Right lung (tissue), 2 donors: ENCODE measurements at regions not wholly inside any gene's neighbourhood (a gene's known extent, or its start where the extent isn't known, plus 50 kb on each side); places are given as distances from the start of the nearest gene placed in this dataset.
"Not testable (repeated sequence)": the region's sequence is repeated elsewhere in the genome, so short reads cannot be mapped to it uniquely, and the experiment has no call there.

ENCODE experiments used
- DNase-seq, 2 donors: peaks; one replicate each; pipeline ENCODE4 v3.0.0-alpha.2; 2013

GRCh38 chr17:73895157-73895556 lies 250.9 kb upstream of the SDK2 start:
- DNase-seq, result no peak

- no peak for DNase-seq
These were observed 252.7 kb upstream of the SDK2 start for GRCh38 chr17:73896966-73897365.

GRCh38 chr17:73899839-73900238 lies 255.6 kb upstream of the SDK2 start:
- no peak for DNase-seq

- no peak for DNase-seq
These were observed 256.3 kb upstream of the SDK2 start for GRCh38 chr17:73900516-73900915.

GRCh38 chr17:73901249-73901648 lies 257.0 kb upstream of the SDK2 start:
- DNase-seq, result no peak

DNA sequence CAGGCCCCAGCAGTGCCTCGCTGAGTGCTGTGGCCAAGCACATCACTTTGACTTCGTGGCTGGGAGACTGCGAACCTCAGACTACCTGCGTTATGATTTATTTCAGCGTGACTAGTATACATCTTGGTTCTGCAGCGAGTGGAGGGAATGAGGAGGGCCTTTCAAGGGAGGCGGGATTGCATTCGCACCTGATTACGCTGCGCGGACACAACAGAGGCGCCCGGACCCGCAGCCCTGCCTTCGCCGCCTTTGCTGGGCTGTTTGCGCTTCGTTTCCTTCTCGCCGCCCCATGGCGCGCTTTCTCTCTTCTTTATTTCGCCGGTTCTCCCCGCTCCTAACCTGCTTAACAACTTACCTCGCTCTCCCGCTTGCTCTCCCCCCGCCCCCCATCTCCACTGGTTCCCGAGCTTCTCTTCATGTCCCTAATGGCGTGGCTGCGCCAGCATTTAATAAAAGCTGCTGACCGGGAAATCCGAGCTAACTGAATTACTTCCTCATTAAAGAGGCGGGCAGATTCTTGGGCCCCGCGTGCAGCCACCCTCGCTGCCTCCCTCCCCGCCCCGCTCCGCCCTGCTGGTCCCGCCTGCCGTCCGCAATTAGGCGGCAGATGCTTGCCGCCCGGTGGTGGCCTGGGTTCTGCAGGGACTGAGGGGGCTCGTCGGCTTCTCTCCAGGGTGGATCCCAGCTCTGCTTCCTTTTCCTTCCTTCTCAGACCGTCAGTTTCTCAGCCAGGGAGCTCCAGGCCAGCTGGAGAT lies 257.6 kb upstream of the SDK2 start:
- DNase-seq, result peak; percentile 41 to 50

DNA sequence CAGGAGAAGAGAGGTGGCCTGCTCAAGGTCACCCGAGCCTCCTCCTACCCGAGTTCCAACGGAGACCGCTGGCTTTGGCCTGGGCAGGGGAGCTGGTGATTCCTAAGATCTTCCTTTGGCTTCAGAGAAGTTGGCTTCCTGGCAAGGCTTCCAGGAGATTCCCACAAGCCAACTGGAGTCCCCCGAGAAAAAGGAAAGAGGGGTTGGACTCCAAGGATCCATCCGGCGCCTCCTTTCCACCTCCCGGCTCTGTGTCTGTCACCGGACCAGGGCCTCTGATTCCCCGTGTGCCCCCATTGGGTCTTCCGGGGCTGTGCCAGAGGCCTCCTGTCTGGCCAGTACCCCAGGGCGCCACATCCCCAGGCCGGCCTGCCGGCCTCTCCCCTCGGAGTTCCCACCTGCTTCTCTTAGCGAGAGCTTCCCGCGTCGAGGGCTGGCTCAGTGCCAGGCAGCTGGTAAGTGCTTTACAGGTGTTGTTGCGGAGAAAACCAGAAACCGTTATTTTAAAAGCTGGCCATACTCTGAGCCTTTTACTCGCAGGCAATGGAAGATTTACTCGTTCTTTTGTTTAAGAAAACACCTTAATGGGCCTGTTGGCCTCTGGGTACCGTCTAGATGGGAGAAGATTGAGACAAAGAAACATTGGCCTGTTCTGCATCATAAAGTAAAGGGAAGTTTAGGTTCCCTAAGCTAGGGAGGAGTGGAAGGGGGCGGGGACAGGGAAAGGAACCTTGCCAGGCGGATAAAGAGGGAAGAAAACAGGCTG lies 258.4 kb upstream of the SDK2 start:
- no peak for DNase-seq

DNA sequence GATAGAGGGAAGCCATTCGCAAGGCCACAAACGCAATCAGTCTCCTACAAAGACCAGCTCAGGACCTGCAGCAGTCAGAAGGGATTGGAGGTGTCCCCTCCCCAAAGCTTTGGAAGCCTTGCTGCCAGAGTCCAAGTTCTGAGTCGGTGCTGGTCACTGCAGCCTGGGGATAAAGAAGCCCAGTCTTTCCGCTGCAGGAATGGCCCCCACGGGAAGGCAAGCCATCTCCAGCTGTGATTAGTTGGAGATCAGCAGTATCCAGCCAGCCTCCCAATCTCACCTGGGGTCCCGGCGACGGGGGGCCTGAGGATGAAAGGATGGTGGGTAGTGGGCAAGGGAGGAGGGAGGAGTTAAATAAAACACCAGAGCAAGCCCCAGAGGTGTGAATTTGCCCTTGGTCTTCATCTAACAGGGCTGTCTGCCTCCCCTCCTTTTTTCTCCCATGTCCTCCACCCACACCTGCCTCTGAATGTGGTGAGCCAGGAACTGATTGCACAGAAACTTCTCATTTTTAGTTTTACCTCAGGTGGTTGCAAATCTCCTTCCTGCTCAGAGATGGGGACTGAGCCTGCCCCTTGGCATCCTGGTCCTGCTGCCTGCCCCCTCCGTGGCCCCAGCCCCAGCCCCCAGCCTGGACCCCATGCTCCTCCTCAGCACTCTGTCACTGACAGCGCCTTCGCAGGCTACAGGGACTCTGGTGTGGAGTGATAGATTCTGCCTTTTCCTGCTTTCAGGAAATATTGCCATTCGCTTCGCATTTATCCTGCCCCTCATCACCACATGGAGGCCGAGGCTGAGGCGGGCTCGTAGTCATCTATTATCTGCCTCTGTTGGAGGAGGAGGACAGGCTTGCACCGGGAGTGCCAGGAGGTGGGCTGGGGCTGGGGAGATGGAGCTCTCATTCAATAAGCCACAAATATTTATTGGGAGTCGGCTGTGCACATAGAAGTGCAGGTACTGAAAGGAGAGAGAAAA lies 262.9 kb upstream of the SDK2 start:
- DNase-seq, result no peak

DNA sequence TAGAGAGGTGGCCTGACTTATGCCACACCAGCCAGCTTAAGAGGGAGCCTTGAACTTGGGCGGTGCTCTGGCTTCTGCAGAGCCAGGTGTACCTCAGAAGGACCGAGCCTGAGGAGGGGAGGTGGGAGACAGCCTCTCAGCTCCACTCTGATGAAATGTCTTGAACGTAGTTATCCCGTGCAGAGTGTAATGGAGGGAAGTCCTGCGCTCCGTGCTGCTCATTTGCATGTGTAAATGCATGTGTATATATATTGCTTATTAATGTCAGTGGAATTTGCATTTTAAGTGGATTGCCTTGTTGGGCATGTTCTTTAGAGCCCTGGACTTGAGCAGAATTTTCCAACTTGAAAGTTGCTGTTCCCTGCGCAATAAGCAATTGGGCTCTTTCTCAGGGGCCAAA lies 264.9 kb upstream of the SDK2 start:
- no peak for DNase-seq

- no peak for DNase-seq
These were observed 266.0 kb upstream of the SDK2 start for GRCh38 chr17:73910206-73910605.

- no peak for DNase-seq
These were observed 266.7 kb upstream of the SDK2 start for GRCh38 chr17:73910821-73911515.

DNA sequence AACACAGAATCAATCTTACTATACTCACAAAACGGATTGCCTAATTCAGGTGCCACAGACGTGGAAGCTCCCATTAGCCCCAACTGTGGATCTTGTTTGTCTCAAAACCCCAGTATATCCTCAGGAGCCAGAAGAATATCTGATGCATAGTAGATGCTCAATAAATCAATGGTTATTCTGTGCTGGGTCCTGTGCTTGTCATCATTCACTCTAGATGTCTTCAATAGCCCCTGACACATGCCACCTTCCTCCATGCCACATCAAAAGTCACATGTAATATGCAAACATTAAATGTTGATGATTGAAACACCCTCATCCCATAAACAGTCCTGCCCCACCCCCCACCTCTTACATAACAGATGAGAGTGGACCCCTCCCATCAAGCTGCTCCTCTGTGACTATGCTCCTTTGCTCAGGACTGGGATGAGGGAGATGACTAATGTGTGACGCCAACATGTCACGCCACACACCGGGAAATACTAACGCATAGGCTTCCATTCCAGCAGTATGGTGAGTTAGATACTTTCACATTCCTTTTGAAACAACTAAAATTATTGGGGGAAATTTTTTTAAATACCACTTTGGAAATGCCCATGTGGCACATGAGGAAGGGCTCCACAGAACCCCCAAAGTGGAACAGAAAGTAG lies 267.6 kb upstream of the SDK2 start:
- no peak for DNase-seq

DNA sequence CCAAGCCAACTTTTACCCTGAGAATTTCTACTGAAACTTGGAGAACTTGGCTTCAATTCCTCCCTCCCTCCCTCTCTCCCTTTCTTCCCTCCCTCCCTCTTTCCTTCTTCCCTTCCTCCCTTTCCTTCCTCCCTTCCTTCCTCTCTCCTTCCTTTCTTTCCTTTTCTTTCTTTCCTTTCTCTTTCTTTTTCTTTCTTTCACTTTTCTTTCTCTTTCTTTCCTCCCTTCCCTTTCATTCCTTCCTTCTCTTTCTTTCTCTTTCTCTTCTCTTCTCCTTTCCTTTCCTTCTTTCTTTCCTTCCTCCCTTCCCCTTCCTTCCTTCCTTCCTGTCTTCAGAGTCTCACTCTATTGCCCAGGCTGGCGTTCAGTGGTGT lies 268.1 kb upstream of the SDK2 start:
- no peak for DNase-seq

- DNase-seq, result no peak
These were observed 270.5 kb upstream of the SDK2 start for GRCh38 chr17:73914536-73915274.

DNA sequence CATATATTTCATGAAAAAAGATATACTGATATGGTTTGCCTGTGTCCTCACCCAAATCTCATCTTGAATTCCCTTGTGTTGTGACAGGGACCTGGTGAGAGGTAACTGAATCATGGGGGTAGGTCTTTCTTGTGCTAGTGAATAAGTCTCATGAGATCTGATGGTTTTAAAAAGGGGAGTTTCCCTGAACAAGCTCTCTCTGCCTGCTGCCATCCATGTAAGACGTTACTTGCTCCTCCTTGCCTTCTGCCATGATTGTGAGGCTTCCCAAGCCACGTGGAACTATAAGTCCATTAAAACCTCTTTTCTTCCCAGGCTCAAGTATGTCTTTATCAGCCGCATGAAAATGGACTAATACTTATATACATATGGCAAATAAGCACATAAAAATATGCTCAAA lies 274.8 kb upstream of the SDK2 start:
- DNase-seq, result not testable (repeated sequence)

GRCh38 chr17:73921306-73921705 lies 277.1 kb upstream of the SDK2 start:
- no peak for DNase-seq

DNA sequence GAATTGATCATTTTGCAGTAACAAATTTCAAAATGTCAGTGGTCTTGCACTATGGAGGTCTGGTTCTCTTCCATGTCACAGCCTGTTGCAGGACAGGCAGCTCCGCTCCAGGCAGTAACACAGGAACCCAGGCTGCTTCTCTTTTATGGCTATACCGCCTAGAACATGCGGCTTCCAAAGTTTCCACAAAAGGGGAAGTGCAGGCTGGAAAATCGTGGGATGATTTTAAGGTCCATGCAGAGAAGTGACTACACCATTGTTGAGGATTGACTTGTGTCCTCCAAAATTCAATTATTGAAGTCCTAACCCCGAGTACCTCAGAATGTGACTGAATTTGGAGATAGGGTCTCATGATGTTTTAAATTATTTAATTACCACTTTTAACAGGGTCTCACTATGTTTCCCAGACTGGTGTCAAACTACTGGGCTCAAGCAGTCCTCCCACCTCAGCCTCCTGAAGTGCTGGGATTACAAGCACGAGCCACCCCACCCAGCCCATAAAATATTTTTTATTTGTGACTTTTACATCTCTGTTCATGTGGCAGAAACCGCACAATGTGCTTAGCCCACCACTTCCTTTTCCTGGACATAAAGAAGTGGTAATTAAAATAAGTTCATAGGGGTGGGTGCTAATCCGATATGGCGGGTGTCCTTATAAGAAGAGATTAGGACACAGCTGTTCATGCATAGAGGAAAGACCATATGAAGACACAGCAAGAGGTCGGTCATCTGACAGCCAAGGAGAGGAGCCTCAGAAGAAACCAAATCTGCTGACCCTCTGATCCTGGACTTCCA lies 279.2 kb upstream of the RPL38 start:
- DNase-seq, result no peak

DNA sequence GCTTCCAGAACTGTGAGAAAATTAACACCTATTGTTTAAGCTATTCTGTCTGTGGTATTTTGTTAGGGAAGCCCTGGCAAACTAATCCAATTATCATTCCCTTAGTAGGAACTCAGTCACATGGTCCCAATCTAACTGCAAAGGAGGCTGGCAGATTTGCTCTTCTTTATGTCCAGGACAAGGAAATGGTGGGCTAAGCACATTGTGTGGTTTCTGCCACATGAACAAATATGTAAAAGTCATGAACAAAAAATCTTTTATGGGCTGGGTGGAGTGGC lies 278.6 kb upstream of the RPL38 start:
- DNase-seq, result no peak

- DNase-seq, result no peak
These were observed 273.5 kb upstream of the RPL38 start for GRCh38 chr17:73929860-73930430.
